GM18907 (cell line): ENCODE measurements at regions not wholly inside any gene's neighbourhood (a gene's known extent, or its start where the extent isn't known, plus 50 kb on each side); places are given as distances from the start of the nearest gene placed in this dataset.

Experiments used
- ATAC-seq: cut with Tn5 transposase; IDR thresholded peaks from one replicate; pipeline ENCODE4 v1.9.1; 2021; ENCODE audit warnings: mild to moderate bottlenecking, moderate library complexity; ENCODE audit not compliant: unreplicated experiment

DNA sequence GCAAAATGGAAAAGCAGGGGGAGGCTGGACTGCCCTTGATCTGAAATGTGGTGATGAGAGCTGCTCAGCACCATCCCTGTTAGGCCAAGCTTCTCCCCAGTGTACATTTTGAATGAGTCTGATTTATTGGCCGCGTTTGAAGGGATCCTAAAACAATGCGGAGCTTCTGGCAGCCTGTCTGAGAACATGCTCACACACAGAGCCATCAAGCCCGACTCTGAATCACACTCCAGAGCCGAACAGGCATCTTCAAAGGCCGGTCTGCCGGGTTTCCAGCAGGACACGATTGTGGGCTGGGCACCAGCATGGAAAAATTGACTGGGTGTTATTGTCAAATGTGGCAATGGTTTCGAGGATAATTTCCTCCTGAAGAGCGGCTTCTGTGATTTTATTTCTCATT lies 235.9 kb downstream of the TFAP2C start:
- ATAC-seq, result no peak

DNA sequence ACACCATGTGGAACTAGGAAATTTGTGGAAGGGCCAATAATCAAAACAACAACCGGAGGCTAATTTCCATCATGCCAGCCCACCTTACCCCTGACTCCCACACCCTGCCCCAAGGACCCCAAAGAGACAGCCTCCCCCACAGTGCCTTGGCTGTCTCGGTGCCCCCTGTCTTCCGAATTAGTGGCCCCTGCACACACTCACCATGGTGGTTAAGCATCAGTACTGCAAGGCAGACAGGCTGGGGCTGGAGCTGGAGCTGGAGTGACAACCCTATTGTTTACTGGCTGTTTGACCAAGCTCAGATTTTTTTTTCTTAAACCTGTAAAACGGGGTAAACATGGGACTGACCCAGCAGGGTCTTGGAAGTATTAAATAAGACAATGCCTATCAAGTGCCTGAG lies 238.0 kb downstream of the TFAP2C start:
- ATAC-seq, result no peak

DNA sequence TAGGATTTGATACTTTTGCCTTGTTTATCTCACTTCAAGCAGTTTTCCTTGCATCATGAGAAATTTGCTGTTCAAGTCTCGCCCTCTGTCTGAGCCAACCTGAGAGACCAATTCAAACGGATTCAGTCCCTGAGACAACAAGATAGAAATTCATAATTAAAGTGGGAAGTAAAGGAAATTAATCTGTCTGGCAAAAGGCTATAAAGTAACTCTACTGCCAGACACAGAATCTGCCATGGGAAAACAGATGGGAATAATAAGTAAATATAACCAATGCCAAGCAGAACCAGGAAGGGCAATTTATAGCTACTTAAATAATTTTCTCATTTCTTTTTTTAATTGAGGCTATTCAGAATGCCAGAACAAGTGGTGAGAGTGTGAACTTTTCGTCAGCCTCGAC lies 239.6 kb downstream of the TFAP2C start:
- no peak for ATAC-seq

DNA sequence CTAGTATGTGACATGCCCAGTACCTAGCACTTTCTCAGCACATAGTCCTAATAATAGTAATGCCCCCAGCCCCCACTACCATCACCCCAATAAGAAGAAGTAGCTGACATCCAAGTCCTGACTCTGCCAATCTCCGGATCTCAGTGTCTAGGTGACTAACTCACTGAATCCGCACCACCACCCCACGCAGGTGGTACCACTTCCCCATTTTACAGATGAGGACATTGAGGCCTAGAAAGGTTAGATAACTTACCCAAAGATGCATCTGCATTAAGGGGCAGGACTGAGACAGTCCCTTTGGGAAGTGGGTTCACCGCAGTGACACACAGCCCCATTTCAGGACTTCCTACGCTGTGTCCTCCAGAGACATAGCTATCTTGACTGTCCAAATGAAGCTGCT lies 241.2 kb downstream of the TFAP2C start:
- no peak for ATAC-seq

DNA sequence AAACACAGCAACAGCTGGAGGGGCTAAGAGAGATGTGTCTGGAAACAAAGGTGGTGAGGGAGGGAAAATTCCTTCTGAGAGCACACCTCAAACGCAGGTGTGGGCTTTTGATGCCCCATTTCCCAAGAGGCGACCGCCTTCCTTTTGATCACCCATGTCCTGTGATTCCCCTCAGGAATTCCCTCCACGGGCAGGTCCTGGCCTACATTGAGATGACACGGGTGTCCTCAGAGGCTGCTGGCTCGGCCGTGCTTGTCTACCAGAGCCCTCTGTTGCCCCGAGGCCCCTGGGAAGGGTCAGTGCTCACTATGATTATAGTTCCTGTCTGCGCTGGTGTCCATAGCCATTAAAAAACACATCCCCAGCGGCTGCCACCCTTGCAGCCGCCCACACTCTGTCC lies 242.6 kb downstream of the TFAP2C start:
- ATAC-seq, result no peak

DNA sequence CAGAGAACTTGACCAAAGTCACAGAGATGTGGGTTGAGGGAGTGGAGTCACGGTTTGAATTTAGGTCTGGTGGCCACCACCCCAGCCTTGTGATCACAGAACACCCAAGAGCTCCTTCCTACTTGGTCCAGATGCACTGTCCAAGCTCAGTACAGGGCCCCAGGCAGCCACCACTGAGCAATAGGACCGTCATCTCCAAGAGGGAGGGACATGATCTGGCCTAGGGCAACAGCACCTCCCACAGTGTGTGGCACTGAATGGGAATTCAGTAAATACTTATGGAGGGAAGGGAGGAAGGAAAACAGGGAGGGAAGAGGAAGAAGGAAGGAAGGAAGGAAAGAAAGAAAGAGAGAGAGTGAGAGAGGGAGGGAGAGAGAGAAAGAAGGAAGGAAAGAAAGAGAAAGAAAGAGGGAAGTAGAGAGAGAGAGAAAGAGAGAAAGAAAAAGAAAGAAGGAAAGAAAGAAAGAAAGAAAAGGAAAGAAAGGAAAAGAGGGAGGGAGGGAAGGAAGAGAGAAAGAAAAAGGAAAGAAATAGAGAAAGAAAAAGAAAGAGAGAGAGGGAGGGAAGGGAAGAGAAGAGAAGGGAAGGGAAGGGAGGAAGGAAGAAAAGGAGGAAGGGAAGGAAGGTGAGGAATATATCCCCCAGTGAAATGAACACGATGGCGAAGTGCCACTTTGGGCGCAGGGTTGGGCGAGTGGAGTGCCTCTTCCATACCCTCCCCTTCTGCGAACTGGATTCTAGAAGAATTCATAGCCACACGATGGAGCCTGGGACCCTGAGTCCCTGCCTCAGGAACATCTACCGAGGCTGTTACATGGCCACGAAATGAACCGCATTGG lies 243.7 kb downstream of the TFAP2C start:
- no peak for ATAC-seq

DNA sequence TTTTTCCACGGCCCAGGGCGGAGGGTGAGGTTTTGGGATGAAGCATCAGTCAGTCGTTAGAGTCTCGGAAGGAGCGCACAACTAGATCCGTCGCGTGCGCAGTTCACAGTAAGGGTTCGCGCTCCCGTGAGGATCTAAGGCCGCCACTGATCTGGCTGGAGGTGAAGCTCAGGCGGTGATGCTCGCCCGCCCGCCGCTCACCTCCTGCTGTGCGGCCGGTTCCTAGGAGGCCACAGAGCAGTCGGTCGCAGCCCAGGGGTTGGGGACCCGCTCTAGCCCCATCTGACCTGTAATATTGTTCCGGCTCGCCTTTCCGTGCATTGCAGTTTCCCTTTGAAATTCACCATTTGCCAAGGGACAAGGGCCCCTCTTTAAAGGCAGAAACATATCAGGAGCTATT lies 244.7 kb downstream of the TFAP2C start:
- ATAC-seq, result no peak

DNA sequence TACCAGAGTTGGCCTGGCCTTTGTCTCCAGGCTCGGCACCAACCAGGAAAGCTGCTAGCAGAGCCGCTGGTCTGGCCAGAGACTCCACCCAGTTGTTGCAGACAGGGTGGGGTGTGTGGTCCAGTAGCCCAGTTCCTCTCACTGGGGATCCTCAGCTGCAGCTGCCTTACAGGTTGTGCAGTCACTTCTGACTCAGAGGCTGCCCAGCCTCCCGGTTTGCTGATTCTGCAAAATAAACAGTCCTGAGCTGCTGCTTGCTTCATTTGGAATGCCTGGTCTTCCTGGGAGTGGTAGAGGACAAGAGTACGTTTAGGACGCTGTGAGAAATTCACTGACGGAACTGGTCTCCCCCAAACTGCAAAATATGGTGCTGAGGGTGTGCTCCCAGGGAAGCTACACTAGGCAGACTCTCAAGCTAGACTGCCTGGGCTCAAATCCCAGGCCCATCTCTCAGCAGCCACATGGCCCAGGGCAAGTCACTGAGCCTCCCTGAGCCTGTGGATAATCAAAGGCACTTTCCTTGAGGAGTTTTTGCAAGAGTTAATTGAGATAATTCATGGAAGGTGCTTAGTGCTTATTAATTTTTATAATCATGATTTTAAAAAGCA lies 246.1 kb downstream of the TFAP2C start:
- ATAC-seq, result no peak

DNA sequence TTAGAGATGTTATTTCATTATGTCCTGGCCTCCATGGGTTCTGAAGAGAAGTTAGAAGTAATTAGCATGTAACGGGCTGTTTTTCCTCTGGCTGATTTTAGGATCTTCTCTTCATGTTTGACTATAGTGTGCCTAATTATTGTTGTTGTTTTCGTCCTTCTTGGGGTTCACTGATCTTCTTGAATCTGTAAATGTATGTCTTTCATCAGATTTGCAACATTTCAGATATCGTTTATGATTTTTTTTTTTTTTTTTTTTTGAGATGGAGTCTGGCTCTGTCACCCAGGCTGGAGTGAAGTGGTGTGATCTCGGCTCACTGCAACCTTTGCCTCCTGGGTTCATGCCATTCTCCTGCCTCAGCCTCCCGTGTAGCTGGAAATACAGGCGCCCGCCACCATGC lies 246.7 kb downstream of the TFAP2C start:
- ATAC-seq, result no peak

DNA sequence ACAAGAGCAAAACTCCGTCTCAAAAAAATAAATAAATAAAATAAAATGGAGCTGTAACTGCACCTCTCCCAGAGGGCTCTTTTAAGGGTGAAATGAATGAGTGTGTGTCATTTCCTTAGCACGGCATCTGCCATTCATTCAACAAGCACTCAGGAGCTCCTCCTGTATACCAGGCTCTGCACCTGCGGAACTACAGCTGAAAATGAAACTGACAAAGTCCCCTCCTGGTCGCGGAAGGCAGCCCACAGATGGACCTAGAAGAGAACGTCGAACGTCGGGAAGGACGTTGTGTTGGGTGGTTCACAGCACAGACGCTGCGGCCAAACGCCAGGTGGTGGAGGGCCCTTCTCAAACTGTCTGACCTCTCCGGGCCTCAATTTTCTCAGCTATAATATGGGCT lies 256.4 kb downstream of the TFAP2C start:
- ATAC-seq, result no peak

DNA sequence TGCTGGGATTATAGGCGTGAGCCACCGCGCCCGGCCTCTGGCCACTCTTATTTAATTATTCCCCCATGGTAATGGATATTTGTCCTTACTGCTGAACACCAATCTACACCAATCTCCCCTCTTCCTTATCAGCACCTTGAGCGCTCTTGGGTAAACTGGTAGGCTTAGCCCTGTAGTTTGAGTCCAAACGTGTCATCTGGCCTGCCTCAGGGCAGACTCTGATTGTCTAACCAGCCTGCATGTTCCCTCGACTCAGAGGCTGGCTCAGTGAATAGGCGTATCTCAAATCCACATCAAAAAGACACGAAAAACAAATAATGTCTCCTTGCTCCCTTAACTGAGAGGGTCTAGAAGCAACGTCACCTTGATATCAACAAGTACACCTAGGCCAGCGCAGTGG lies 260.9 kb downstream of the TFAP2C start:
- no peak for ATAC-seq

DNA sequence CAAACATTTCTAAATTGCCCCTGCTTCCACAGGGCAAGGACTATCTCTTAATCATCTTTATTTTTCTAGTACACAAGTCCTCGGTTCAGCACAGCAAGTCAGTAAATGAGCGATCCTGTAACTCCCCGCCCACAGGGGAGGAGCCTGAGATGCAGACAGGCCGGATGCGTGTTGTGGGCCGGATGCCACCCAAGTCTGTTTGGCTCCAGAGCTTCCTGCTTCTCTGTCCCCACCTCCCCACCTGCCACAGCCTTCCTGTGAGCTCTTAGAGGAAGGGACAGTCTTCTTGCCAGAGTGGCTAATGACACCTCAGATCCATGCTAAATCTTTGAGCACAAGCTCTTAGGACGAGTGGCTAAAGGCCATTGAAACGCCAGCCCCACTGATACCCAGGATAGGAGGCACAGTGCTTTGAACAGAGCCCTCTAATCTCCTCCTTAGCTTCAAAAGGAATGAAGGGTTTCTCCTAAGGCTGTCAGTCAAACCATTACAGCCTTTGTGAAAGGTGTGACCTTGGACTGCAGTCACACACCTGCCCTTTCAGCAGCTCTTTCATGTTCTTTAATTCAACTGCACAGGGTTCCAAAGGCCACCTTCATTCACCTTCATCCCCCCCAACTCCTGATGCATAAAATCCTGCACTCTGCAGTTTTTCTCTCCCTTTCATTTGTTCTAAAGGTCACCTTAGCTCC lies 264.3 kb downstream of the TFAP2C start:
- no peak for ATAC-seq

DNA sequence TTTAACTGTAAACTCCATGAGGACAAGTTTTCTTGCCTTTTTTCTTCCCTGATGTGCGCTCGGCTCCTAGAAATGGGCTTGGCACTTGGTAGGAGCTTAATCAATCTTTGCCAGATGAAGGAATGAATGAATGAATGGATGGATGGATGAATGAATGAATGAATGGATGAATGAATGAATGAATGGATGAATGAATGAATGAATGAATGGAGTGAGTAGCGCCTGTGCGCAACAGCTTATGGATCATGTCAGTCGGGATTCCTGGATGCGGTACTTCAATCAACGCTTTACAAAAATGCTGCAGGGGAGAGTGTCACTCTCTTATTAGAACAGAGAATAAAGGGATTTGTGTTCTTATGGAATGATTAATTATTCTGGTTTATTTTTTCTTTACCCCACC lies 267.3 kb downstream of the TFAP2C start:
- ATAC-seq, result no peak

DNA sequence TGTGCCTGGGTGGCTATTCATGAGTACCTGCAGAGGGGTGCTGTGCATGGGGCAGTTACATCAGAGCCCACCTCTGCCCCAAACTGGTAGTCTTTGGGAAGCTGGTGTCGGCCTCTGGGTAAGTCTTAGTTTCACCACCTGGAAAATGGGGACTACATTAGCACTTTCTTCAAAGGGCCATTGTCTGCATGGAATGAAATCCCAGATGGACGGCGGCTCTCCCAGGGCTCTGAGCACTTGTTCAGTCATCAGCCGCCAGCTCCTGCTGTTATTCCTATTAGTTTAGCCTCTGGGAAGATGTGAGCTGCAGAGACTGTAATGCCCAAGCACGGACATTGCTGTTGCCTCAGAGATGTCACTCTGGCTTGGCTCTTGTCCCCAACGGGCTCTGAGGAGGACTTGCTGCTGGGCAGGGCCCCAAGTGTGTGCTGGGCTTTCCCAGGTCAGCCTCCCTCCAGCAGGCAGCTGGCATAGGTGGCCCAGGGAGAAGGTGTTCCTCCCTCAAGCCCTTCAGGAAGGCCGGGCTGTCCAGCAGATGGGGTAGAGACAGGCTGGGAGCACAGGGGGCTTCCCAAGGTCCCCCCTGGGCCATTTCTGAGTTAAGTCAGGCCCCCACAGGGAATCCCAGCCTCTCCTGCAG lies 268.3 kb downstream of the TFAP2C start:
- ATAC-seq, result no peak

DNA sequence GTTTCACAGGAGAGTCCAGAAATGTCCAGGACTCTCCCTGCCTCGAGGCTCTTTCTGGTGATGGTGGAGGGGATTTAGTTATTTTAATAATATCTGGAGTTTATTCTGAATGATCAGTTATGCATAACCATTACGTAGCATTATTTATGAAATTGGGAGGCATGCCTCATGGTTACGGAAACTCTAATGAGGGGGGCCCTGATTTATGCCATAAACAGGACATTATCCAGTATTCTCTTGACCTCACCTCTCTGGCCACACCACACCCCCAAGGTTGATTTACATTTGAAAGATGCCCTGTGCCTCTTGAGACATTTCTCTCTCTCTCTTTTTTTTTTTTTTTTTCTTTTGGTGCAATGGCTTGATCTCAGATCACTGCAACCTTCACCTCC lies 268.8 kb downstream of the TFAP2C start:
- no peak for ATAC-seq

DNA sequence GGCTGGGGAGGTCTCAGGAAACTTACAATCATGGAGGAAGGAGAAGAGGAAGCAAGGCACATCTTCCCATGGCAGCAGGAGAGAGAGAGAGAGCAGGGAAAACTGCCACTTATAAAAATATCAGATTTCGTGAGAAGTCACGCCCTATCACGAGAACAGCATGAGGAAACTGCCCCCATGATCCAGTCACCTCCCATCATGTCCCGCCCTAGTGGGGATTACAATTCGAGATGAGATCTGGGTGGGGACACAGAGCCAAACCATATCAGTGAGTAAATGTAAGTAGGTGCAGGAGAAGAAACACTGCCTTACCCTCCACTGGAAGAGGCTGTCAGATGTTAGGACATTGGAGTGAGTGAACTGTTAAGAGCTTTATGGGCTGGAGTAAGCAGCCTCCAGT lies 270.4 kb downstream of the TFAP2C start:
- ATAC-seq, result no peak

DNA sequence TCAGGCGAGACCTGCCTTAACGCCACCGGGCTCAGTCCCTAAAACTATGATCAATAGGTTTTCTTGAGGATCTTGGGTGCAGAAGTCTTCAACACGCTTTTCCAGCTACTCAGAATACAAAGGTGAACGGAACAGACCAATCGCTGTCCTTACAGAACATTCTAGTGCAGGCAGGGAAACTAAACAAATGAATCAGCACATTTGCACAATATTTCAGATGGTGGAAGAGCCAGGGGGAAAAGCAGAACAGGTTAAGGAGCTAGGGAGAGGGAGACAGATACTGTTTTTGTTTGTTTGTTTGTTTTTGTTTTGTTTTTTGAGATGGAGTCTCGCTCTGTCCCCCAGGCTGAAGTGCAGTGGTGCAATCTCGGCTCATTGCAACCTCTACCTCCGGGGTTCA lies 271.1 kb downstream of the TFAP2C start:
- no peak for ATAC-seq

DNA sequence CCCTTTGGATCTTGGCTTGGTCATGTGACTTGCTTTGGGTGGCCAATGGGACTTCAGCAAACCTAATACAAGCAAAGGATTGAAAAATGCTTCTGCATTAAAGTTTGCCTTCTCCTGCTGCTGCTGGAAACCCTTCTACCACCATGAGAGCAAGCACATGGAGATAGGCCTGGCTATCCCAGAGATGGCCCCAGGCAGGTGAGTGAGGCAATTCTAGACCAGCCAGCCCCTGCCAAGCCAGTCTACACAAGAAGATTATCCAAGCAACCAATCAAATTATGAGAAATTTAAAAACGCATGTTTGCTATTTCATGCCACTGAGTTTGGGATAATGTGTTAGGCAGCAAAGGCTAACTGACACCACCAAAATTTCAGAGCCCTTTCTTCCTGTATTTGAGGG lies 274.3 kb downstream of the TFAP2C start:
- ATAC-seq, result no peak

DNA sequence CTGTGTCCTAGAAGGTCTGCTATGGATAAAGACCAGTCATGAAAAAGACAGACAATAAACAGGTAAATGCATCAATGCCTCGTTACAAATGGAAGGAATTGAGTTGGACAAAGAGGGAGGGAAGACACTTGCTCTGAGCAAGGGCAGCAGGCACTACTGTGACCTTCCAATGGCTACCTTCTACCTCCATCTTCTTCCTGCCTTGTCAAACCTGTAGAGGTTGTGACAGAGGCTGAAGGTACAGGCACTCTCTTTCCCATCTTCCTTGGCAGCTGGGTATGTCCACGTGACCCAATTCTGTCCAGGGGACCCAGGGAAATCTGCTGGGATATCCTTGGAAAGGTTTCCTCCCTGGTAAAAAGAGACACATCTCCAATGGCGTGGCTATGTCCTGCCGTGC lies 274.8 kb downstream of the TFAP2C start:
- no peak for ATAC-seq

DNA sequence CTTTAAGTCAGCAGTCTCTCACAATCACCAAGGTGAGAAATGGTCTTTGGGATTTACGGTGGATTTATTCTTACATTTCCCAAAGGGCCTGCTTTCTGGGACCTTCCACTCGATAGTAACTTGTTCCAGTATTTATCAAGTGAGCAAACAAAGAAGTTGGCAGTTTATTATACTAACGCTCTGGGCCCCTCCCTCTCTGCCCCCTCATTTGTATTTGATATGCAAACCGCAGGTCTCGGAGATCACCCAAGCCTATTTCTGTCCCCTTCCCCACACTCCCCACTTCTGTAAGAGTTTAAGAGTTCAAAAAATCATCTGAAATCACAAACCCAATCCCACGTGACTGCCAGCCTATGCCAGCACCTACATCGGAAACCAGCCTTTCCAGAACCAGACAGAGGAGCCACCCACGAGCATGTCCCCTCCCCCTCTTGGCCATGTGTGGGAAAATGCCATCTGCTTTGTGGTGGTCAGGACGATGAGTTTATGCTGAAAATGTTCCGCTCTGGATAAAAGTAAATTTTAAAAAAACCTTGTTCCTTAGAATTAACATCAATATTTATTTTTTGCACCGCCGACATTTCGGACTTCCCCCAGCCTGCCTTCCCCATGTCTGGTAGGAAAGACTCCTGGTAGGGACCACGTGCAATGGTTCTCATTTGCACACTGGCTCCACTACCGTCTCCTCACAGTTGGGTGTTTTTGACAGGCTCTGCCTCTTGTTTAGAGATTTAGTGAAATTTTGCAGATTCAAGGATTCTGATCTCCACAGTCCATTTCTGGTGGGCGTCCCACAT lies 281.0 kb downstream of the TFAP2C start:
- no peak for ATAC-seq

DNA sequence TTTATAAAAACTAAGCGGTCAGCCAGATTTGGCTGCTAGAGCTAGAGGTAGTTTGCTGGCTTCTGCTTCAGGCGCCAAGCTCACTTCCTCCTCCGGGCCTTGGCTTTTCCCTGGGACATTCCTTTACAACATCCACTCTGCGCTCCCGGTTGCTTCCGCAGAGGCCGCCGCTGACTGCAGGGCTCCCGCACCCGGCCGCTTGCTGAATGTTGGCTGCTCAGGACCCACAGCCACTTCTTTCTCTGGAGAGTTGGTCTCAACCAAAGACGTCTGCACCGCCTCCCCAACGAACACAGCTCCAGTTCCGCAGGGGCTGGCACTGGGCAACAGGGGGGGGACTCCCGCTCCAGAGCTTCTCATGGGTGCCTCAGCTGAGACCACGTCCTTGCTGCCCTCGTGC lies 282.8 kb downstream of the TFAP2C start:
- no peak for ATAC-seq
